Cardiac septum (tissue), 1 donor: ENCODE measurements at regions not wholly inside any gene's neighbourhood (a gene's known extent, or its start where the extent isn't known, plus 50 kb on each side); places are given as distances from the start of the nearest gene placed in this dataset.
"Not testable (repeated sequence)": the region's sequence is repeated elsewhere in the genome, so short reads cannot be mapped to it uniquely, and the experiment has no call there.

Source experiments
- DNase-seq: peaks from one replicate; pipeline ENCODE4 v3.0.0-alpha.2; 2020; ENCODE audit warnings: low spot score
- intact Hi-C: fragments of 100-400 bp; cut with DNase I; formaldehyde crosslinking; loops from one replicate; pipeline ENCODE4 v1.14.0; 2022
- donor health status: DM: no; HTN: no; CAD: no.

DNA sequence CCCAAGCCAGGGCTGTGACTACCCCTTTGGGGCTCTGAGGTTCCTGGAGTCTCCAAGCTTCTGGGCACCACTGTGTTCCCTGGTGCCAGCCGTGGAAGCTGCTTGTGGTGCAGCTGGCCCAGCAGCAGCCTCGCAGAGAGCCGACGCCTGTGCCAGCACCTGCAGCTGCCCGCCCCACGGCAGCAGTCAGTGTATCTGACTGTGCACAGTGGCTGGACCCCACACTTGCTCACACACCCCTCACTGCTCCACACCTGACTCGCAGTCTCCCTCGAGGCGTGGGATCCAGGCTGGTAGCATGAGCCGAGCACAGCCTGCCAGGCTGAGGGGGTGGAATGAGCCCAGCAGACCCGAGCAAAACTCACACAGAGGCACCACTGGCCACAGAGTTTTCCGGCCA, 325.2 kb downstream of the PCNX1 start:
- intact Hi-C loops = no loop called here
- no peak for DNase-seq

DNA sequence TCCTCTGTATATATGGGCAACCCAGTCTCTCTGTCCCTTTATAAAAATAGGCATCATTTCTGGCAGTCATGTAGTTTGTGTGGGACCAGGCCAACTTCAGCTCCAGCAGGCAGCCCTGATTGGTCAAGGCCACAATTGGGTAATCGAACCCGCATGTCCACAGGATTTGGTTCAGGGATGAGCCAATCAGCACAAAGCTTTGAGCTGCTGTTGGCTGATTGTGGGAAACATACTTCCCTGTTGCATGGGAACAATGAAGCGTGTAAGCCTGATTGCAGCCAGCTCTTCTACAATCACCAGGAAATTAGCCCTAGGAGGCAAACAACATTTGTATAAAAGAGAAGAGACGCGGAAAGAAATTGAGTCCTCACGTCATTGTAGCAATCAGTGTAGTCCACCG, 328.6 kb downstream of the PCNX1 start:
- intact Hi-C loops = no loop called here
- DNase-seq = no peak

DNA sequence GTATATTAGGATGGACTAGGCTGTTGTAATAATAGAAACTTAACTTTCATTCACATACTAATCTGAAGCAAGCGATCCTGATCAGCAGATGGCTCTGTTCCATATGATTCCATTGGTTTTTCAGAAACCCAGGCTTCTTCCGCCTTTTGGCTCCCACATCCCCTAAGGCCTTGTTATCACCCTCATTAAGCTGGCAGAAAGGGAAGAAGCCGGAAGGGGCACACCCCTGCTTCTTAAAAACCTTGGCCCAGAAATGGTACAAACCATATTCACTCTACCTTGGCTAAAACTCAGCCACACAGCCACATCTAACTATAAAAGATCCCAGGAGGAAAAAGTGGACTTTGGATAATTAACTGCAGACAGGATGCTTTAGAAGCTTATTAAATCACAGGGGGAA, 329.2 kb downstream of the PCNX1 start:
- intact Hi-C loops = no loop called here
- DNase-seq = no peak

DNA sequence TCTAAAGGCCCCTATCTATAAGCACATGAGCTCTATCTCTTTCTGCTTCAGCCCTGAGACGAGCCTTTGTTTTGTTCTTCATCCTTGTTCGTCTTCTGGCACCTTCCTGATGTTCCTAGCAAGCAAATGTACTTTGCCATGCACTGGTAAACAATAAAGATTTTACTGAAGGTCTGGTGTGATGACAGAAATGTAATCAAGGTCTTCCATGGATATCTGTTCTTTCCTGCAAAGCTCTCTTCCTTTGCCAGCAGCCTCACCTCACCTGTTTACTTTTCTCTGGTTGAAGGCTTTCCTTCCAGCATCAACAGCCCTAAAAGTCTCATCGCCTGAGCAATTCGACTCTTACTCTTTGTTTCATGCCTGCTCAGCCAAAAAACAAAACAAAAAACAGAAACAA, 330.3 kb downstream of the PCNX1 start:
- DNase-seq = no peak
- intact Hi-C loops = no loop called here

DNA sequence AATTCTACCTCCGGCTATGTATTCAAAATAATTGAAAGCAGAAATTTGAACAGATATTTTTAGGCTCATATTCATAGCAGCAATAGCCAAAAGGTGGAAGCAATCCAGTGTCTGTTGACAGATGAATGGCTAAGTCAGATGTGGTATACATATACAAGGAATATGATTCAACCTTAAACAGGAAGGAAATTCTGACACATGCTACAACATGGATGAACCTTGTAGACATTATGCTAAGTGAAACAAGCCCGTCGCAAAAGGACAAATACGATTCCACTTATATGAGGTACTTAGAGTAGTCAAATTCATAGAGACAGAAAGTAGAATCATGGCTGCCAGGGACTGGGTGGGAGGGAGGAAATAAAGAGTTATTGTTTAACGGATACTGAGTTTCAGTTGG, 331.6 kb downstream of the PCNX1 start:
- intact Hi-C loops = no loop called here
- no peak for DNase-seq

DNA sequence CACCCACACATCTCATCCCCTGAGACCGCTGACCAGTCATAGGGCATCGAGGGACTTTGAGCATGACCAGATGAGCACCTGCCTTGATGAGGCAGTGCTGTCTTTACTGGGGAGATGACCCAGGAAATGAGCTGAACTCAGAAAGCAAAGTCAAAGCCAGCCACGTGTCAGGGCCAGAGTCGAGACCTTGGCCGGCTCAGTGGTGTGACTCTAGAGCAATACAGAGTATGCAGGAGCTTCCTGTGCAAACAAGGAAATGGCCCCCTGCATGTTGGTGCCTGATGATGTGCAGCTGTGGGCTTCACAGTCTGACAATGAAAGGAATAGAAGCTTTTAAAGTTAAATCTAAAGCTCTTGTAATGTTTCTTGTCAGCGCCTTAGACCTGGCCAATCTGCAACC, 332.9 kb downstream of the PCNX1 start:
- no peak for DNase-seq
- intact Hi-C loops = no loop called here

DNA sequence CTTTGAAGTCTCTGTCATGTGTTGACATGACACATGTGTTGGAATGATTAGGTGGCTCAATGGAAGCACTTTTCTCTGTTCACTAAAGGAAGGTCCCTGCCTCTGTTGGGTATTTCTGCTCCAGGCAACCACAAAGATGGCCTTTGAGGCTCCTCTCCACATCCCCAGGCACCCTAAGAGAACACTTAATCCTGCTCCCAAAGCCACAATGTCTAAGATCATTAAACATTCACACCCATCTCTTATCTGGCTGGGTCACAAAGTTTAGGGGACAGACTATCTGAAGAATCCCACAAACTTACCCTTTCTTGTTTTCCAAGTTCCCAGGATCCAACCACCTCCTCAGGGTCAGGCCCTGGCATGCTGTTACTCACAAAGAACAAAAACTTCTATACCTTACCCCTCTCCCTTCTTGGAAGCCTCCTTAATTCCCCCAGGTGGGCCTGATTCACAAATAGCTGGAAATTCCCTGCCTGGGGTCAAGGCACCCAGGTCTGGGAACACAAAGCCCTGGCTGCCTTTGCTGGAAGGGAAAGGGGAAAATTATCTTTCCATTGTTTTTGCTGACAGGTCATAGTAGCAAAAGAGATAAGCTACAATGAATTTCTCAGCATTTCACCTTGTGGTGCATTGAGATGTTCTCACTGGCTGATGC, 333.7 kb downstream of the PCNX1 start:
- intact Hi-C loops = no loop called here
- no peak for DNase-seq

DNA sequence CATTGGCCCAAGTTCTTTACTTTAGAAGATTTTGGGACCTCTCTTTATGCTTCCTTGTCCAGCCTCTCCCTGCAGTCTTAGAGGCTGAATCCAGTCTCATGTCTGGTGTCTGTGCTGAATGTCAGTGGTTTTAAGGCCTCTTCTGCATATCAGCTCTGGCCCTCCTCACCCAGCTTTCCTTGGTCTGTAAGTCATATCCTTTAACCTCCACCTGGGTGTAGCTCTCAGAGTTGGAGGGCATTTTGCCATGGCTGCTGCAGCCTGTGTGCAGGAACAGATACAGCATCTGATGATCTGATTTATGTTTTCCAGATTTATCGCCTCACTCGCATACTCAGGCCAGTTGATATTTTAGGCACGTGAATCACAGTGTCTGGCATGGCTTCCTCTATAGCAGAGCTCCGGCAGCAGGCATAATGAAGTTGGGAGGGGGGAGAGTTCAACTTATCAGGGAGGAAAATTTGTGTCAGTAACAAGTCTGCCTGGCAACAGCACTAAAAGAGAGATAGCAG, 335.0 kb downstream of the PCNX1 start:
- intact Hi-C loops = no loop called here
- DNase-seq = no peak

DNA sequence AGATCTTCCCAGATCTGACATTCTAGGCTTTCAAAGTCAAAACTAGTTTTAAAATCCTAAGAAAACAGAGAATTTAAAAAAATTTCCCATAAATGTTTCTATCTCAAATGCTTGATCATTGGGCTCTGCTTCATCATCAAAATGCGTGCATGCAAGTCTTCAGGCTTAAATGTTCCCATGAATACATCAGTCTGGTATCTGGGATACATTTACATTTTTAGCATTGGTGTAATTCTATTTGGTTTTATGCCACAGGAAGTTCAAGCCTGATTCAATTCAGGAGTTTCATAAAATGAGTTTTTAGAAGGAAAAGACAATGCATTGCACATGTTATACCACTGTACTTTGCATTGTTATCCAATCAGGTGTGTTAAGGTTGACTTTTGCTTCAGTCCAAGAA, 336.4 kb downstream of the PCNX1 start:
- intact Hi-C loops = no loop called here

DNA sequence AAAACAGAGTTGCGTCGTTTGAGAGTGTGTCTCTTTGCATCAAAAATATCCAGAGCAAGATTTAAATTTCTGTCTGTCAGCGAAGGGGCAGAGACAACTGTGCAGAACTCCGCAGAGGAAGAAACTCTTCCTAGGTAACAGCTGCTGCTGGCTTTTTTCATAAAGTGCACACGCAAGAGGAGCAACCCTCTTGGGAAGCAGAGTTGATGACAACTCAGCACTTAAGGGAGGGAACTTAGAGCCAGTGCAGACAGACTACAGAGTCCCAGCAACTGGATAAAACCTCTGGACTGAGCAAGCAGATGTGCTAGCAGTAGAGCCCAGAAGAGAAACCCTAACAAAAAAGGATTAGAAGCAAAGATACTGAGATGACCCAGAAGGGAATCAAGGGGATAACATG, 337.1 kb downstream of the PCNX1 start:
- no peak for DNase-seq
- intact Hi-C loops = no loop called here

More for the DNA sequence above, 336.4 kb downstream of the PCNX1 start:
- no peak for DNase-seq

DNA sequence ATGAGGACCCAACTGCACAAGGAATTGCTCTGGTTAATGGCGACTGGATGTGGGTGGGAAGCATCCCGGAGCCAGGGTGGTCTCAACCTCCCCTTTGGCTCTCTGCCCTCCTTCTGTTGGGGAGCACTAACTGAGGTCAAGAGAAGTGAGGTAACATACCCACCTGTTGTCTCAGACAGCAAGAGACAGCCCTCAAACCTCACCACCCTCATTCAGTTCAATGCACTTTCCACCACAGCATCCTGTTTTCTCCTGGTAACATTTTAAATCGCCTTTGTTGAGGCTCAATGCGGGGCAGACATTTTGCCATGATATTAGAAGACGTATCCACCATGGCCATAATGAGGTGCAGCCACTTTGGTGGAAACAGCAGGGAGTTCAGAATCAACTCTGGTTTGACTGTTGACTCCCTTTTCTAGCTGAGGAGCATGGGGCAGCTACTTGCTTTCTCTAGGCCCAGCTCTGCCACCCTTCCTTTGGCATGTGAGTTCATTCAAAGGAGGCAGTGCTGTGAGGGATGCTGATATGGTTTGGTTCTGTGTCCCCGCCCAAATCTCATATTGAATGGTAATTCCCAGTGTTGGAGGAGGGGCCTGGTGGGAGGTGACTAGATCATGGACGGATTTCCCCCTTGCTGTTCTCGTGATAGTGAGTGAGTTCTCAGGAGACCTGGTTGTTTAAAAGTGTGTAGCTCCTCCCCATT, 338.6 kb downstream of the PCNX1 start:
- intact Hi-C loops = no loop called here
- no peak for DNase-seq

DNA sequence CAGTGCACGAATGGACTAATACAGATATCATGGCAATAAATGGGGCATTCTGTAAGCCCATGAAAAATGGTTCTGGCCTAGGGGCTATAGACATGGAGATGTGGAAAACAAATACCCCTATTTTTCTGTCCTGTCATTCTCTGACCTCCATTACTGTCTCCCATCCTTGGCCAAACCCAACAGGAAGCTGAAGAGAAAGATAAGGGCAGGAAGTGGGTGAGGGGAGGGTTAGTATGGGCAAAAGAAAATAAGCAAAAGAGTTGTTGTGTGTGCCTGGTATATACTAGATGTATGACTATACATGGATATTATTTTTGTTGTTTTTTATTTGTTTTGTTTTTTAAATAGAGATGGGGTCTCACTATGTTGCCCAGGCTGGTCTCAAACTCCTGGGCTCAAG, 339.3 kb downstream of the PCNX1 start:
- DNase-seq = no peak
- intact Hi-C loops = no loop called here

DNA sequence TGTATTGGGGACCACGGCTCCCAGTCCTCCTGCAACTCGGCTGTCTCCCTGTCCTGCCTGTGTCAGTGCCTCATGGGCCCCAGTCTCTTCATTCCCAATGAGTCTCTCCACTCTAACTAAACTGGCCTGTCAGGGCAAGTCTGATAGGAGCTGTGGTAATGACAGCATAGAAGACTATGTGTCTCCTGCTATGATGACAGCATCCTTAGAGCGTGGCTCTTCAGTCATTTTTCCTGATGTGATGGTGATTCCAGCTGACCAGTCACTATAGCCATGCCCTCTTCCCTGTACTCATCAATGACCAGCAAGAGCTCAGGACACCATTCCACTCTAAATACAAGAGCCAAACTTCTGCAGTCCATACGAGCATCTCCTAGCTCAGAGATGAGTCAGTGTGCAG, 339.8 kb downstream of the PCNX1 start:
- intact Hi-C loops = no loop called here
- DNase-seq = no peak

DNA sequence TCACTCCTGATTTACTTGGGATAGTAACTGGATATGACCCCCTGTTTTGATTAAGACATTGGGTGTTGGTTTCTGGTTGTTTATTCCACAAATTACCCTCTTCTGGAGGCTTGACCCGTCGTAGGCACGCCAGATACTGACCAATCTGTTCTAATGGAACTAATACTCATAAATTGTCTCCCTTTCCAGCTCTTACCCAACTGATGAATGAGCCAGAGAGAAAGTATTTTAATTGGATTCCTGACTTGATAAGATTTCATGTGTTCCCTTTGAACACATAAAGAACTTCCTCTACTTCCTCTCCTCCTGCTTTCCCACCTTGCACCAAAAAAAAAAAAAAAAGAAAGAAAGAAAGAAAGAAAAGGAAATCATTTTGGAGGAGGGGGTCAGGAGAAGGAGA, 340.9 kb downstream of the PCNX1 start:
- no peak for DNase-seq
- intact Hi-C loops = no loop called here

DNA sequence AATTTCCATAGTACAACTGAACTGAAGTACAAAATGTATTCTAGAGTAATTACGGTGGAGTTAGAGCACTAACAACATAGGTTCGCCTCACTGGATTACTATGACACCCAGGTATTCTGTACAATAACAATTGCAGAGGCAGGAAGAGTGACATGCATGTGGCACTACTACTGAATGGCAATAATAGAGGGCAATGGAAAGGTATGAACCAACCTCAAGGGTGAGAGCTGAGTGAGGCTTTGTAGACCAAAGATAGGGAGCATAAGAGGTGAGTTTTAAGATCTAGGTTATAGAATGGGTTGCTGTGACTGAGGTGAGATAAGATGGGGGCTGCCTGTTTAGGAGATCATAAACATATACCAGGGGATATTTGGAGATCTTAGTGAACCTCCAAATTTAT, 343.1 kb downstream of the PCNX1 start:
- intact Hi-C loops = no loop called here
- DNase-seq = no peak

DNA sequence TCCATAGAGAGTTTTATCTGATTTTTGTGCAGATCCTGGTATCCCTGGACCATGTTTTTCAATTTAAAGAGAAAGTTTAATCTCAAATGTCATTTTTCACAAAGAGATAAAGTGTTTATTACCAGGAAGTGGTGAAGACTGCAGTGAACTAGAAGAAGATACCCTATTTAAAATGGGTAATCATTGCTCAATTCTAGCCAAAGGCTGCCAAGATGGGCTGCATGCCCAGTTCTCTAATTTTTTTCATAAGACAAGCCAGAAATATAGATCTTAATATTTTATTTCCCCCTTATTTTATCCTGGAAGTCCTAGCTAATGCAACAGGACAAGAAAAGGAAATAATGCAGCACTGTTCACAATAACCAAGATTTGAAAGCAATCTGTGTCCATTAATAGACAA, 343.5 kb downstream of the PCNX1 start:
- intact Hi-C loops = no loop called here
- no peak for DNase-seq

DNA sequence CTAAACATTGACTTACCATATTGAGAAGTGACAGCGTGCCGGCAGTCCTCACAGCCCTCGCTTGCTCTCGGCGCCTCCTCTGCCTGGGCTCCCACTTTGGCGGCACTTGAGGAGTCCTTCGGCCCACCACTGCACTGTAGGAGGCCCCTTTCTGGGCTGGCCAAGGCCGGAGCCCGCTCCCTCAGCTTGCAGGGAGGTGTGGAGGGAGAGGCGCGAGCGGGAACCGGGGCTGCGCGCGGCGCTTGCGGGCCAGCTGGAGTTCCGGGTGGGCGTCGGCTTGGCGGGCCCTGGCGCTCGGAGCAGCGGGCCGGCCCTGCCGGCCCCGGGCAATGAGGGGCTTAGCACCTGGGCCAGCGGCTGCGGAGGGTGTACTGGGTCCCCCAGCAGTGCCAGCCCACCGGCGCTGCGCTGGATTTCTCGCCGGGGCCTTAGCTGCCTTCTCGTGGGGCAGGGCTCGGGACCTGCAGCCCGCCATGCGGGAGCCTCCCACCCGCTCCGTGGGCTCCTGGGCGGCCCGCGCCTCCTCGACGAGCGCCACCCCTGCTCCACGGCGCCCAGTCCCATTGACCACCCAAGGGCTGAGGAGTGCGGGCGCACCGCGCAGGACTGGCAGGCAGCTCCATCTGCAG, 346.9 kb downstream of the PCNX1 start:
- DNase-seq, intact Hi-C loops: not testable (repeated sequence)

DNA sequence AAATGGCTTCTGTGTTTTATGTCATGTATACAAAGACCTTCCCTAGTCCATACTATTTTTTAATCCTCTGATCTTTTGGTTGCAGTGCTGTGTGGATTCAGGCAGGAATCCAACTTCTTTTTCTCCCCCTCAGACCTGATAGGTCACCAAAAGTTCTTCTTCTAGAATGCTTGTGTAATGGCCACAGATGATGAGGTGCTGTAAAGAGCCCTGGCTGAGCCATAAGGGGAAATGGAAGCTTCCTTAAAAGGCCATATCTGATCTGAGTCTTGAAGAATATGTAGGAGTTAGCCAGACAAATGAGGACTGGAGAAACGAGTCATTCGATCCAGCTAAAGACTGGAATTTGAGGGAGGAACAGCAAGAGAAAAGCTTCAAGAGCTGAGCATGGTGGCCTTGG, 353.9 kb downstream of the PCNX1 start:
- DNase-seq = no peak
- intact Hi-C loops = no loop called here

DNA sequence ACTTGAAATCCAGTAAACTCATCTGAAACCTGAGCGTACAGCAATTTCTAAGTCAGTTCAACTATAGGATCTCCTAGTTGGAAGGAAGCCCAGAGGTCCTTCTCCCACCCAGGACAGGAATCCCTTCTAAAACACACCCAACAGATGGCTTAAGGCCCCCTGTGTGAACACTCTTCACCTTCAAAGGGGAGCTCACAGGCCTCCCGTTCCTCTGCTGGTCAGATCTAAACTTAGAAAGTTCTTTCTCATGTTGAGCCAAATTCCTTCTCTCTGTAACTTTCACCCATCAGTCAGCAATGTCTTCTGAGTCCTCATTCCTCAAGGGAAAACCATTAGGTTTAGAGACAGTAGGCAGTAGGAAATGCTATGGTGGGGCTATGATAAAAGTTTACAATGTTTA, 355.2 kb downstream of the PCNX1 start:
- intact Hi-C loops = no loop called here
- DNase-seq = no peak

DNA sequence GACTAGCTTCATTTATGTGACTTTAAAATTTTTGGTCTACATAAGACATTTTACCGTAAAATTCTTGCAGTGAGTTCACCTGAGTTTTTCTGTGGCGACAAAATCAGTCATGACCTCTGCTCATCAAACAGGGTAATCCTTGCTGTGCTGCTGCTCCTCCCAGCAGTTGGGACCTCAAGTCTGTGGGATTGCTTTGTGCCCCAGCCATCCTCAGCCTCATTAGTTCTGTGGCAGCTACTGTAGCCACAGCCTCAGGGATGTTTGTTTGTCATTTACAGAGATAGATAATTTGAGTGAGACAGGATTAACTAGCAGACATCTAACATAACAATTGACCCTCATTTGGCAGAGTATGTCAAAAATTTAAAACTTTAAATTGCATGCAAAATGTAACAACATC, 357.0 kb downstream of the PCNX1 start:
- intact Hi-C loops = no loop called here
- no peak for DNase-seq

DNA sequence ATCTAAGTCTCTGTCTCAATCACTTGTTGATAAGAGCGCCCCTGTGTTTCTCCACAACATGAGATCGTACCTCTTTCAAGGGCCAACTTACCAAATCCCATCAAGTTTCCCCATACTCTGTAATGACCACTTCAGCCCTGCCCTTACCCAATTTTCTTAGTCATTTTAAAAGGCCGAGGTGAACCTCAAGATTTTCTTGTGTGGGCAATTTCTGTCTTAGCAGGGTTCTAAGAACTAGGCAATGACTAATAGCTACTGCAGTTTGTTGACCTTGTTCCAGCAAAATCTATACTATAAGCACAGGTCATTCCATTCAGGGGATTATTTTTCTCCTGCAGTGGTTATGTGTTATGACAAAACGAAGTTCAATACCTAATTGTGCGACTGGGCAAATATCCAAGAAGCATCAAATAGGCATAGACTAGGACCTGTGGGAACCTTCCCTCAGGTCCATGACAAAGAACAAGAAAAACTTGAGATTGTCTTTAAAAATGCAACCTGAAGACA, 359.8 kb downstream of the PCNX1 start:
- DNase-seq = no peak
- intact Hi-C loops = no loop called here
